SK-N-SH treated with all-trans-retinoic acid at 6 μM for 48 hours (cell line): ENCODE measurements at regions not wholly inside any gene's neighbourhood (a gene's known extent, or its start where the extent isn't known, plus 50 kb on each side); places are given as distances from the start of the nearest gene placed in this dataset.

Source experiments
- ATAC-seq: fragments of 200-7000 bp; cut with Tn5 transposase; 3 replicates; pipeline ENCODE4 v1.9.1; 2020; ENCODE audit warnings: mild to moderate bottlenecking, moderate library complexity
- ARNTL ChIP-seq: fragments of 450-650 bp; formaldehyde crosslinking; IDR thresholded peaks from 2 replicates; pipeline ENCODE4 v1.5.0; 2020; ENCODE audit warnings: low read depth, mild to moderate bottlenecking, moderate library complexity, borderline replicate concordance
- BACH2 ChIP-seq: fragments of 250-450 bp; sonication (Bioruptor Pico); IDR thresholded peaks from 2 replicates; pipeline ENCODE4 v1.9.0; 2021; ENCODE audit warnings: mild to moderate bottlenecking, borderline replicate concordance
- CSDC2 ChIP-seq: fragments of 250-450 bp; sonication (Bioruptor Pico); IDR thresholded peaks from 2 replicates; pipeline ENCODE4 v1.5.0; 2020; ENCODE audit warnings: mild to moderate bottlenecking, moderate library complexity
- ISL1 ChIP-seq: fragments of 250-450 bp; sonication (Bioruptor Pico); IDR thresholded peaks from 2 replicates; pipeline ENCODE4 v2.1.2; 2022; ENCODE audit warnings: mild to moderate bottlenecking, moderate library complexity
- PPARA ChIP-seq: fragments of 250-450 bp; sonication (Bioruptor Pico); IDR thresholded peaks from 2 replicates; pipeline ENCODE4 v1.5.0; 2020; ENCODE audit warnings: mild to moderate bottlenecking, borderline replicate concordance
- RARB ChIP-seq: fragments of 250-450 bp; sonication (Bioruptor Pico); IDR thresholded peaks from 2 replicates; pipeline ENCODE4 v1.8.0; 2021; ENCODE audit warnings: mild to moderate bottlenecking, moderate library complexity
- SNAI2 ChIP-seq: fragments of 250-450 bp; sonication (Bioruptor Pico); IDR thresholded peaks from 2 replicates; pipeline ENCODE4 v1.5.0; 2020; ENCODE audit warnings: mild to moderate bottlenecking, moderate library complexity
- TCF4 ChIP-seq: fragments of 250-450 bp; sonication (Bioruptor Pico); IDR thresholded peaks from 2 replicates; pipeline ENCODE4 v1.8.0; 2021; ENCODE audit warnings: mild to moderate bottlenecking, moderate library complexity, borderline replicate concordance
- TOX ChIP-seq: fragments of 250-450 bp; sonication (Bioruptor Pico); IDR thresholded peaks from 2 replicates; pipeline ENCODE4 v1.8.0; 2021; ENCODE audit warnings: mild to moderate bottlenecking, moderate library complexity, borderline replicate concordance
- ZC3H10 ChIP-seq: fragments of 250-450 bp; sonication (Bioruptor Pico); IDR thresholded peaks from 2 replicates; pipeline ENCODE4 v1.5.1; 2021; ENCODE audit warnings: mild to moderate bottlenecking, moderate library complexity
- ZFP3 ChIP-seq: fragments of 250-450 bp; sonication (Bioruptor Pico); IDR thresholded peaks from 2 replicates; pipeline ENCODE4 v1.5.0; 2020; ENCODE audit warnings: mild to moderate bottlenecking, moderate library complexity
- ZFP30 ChIP-seq: fragments of 450-650 bp; formaldehyde crosslinking; IDR thresholded peaks from 2 replicates; pipeline ENCODE4 v1.5.0; 2022; ENCODE audit warnings: mild to moderate bottlenecking, moderate library complexity
- ZNF565 ChIP-seq: fragments of 450-650 bp; formaldehyde crosslinking; conservative IDR thresholded peaks from 2 replicates; pipeline ENCODE4 v1.5.0; 2020; ENCODE audit warnings: low read depth, mild to moderate bottlenecking, moderate library complexity
- ZNF70 ChIP-seq: fragments of 450-650 bp; formaldehyde crosslinking; IDR thresholded peaks from 2 replicates; pipeline ENCODE4 v1.5.0; 2020; ENCODE audit warnings: mild to moderate bottlenecking, moderate library complexity
- TF ChIP-seq, protein P1 (sequence below): fragments of 250-450 bp; sonication (Bioruptor Pico); IDR thresholded peaks from 2 replicates; pipeline ENCODE4 v1.5.1; 2021; ENCODE audit warnings: mild to moderate bottlenecking, moderate library complexity
- TF ChIP-seq, protein P2 (sequence below): fragments of 250-450 bp; sonication (Bioruptor Pico); IDR thresholded peaks from 2 replicates; pipeline ENCODE4 v1.8.0; 2021; ENCODE audit warnings: low read depth, mild to moderate bottlenecking, moderate library complexity, borderline replicate concordance
- TF ChIP-seq, protein P3 (sequence below): fragments of 250-450 bp; sonication (Bioruptor Pico); IDR thresholded peaks from 2 replicates; pipeline ENCODE4 v1.5.0; 2020; ENCODE audit warnings: mild to moderate bottlenecking, moderate library complexity
- TF ChIP-seq, protein P4 (sequence below): fragments of 250-450 bp; sonication (Bioruptor Pico); IDR thresholded peaks from 2 replicates; pipeline ENCODE4 v1.5.1; 2020; ENCODE audit warnings: low read depth, mild to moderate bottlenecking, moderate library complexity
- TF ChIP-seq, protein P5 (sequence below): fragments of 250-450 bp; sonication (Bioruptor Pico); IDR thresholded peaks from 2 replicates; pipeline ENCODE4 v1.8.0; 2020; ENCODE audit warnings: mild to moderate bottlenecking, moderate library complexity, borderline replicate concordance

DNA sequence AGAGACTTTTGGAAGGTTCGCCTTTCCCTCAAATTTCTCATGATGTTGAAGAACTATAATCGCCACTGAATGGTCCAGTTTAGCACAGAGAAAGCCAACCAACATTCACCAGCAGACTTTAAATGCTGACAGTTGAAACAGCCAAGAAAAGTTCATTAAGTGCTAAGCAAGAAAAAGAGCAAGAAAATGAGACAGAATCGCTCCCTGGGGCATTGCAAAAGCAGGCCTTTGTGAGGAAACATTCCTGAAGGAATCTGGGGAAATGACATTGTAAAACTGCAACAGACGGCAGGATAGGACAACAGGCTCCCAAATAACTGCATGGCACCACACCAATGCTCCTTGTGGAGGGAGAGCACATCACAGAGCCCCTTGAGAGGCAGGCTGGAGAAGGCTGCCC, 269.3 kb upstream of the ID2 start:
- no peak for ATAC-seq
- TF ChIP-seq, protein P1, sequence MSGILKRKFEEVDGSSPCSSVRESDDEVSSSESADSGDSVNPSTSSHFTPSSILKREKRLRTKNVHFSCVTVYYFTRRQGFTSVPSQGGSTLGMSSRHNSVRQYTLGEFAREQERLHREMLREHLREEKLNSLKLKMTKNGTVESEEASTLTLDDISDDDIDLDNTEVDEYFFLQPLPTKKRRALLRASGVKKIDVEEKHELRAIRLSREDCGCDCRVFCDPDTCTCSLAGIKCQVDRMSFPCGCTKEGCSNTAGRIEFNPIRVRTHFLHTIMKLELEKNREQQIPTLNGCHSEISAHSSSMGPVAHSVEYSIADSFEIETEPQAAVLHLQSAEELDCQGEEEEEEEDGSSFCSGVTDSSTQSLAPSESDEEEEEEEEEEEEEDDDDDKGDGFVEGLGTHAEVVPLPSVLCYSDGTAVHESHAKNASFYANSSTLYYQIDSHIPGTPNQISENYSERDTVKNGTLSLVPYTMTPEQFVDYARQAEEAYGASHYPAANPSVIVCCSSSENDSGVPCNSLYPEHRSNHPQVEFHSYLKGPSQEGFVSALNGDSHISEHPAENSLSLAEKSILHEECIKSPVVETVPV (CRISPR knock-in tag): no peak
- TF ChIP-seq TCF4 (CRISPR knock-in tag): no peak

DNA sequence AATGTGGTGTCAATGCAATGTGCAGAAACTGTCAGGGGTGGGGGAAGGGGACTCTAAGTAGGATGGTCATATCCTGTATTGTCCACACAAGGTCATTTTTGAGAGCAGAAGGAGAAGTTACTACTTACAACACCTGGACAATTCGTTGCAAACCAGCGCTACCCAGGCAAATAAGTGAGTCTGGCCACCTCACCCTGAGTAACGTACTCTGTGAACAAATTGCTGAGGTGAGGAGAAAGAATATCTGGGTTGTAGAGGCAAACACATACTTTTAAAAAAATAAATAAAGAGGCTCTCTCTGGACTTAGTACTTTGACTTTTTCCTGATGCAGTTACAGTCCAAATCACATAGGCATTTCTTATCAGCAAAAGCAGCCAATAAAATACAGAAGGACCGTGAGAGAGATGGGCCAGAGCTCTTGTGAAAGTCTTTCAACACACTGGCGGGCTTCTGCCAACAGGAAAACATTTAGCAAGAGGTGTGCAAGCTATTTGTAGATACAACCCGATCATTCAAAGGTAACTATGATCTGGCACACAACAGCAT, 268.2 kb upstream of the ID2 start:
- ATAC-seq: no peak
- no peak for TF ChIP-seq ZFP3 (CRISPR knock-in tag)
- TF ChIP-seq, protein P1 (CRISPR knock-in tag): no peak
- TF ChIP-seq RARB (CRISPR knock-in tag): no peak
- TF ChIP-seq, protein P2, sequence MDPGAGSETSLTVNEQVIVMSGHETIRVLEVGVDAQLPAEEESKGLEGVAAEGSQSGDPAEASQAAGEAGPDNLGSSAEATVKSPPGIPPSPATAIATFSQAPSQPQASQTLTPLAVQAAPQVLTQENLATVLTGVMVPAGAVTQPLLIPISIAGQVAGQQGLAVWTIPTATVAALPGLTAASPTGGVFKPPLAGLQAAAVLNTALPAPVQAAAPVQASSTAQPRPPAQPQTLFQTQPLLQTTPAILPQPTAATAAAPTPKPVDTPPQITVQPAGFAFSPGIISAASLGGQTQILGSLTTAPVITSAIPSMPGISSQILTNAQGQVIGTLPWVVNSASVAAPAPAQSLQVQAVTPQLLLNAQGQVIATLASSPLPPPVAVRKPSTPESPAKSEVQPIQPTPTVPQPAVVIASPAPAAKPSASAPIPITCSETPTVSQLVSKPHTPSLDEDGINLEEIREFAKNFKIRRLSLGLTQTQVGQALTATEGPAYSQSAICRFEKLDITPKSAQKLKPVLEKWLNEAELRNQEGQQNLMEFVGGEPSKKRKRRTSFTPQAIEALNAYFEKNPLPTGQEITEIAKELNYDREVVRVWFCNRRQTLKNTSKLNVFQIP: no peak
- TF ChIP-seq ARNTL: no peak
- no peak for TF ChIP-seq BACH2
- no peak for TF ChIP-seq TCF4 (CRISPR knock-in tag)
- no peak for TF ChIP-seq SNAI2 (CRISPR knock-in tag)
- TF ChIP-seq ZNF70 (CRISPR knock-in tag): no peak
- no peak for TF ChIP-seq CSDC2
- TF ChIP-seq, protein P3, sequence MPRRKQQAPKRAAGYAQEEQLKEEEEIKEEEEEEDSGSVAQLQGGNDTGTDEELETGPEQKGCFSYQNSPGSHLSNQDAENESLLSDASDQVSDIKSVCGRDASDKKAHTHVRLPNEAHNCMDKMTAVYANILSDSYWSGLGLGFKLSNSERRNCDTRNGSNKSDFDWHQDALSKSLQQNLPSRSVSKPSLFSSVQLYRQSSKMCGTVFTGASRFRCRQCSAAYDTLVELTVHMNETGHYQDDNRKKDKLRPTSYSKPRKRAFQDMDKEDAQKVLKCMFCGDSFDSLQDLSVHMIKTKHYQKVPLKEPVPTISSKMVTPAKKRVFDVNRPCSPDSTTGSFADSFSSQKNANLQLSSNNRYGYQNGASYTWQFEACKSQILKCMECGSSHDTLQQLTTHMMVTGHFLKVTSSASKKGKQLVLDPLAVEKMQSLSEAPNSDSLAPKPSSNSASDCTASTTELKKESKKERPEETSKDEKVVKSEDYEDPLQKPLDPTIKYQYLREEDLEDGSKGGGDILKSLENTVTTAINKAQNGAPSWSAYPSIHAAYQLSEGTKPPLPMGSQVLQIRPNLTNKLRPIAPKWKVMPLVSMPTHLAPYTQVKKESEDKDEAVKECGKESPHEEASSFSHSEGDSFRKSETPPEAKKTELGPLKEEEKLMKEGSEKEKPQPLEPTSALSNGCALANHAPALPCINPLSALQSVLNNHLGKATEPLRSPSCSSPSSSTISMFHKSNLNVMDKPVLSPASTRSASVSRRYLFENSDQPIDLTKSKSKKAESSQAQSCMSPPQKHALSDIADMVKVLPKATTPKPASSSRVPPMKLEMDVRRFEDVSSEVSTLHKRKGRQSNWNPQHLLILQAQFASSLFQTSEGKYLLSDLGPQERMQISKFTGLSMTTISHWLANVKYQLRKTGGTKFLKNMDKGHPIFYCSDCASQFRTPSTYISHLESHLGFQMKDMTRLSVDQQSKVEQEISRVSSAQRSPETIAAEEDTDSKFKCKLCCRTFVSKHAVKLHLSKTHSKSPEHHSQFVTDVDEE: no peak
- no peak for TF ChIP-seq ZC3H10 (CRISPR knock-in tag)
- no peak for TF ChIP-seq PPARA (CRISPR knock-in tag)
- no peak for TF ChIP-seq TOX (CRISPR knock-in tag)
- TF ChIP-seq ZFP30 (CRISPR knock-in tag): no peak
- TF ChIP-seq, protein P4, sequence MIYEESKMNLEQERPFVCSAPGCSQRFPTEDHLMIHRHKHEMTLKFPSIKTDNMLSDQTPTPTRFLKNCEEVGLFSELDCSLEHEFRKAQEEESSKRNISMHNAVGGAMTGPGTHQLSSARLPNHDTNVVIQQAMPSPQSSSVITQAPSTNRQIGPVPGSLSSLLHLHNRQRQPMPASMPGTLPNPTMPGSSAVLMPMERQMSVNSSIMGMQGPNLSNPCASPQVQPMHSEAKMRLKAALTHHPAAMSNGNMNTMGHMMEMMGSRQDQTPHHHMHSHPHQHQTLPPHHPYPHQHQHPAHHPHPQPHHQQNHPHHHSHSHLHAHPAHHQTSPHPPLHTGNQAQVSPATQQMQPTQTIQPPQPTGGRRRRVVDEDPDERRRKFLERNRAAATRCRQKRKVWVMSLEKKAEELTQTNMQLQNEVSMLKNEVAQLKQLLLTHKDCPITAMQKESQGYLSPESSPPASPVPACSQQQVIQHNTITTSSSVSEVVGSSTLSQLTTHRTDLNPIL (CRISPR knock-in tag): no peak

DNA sequence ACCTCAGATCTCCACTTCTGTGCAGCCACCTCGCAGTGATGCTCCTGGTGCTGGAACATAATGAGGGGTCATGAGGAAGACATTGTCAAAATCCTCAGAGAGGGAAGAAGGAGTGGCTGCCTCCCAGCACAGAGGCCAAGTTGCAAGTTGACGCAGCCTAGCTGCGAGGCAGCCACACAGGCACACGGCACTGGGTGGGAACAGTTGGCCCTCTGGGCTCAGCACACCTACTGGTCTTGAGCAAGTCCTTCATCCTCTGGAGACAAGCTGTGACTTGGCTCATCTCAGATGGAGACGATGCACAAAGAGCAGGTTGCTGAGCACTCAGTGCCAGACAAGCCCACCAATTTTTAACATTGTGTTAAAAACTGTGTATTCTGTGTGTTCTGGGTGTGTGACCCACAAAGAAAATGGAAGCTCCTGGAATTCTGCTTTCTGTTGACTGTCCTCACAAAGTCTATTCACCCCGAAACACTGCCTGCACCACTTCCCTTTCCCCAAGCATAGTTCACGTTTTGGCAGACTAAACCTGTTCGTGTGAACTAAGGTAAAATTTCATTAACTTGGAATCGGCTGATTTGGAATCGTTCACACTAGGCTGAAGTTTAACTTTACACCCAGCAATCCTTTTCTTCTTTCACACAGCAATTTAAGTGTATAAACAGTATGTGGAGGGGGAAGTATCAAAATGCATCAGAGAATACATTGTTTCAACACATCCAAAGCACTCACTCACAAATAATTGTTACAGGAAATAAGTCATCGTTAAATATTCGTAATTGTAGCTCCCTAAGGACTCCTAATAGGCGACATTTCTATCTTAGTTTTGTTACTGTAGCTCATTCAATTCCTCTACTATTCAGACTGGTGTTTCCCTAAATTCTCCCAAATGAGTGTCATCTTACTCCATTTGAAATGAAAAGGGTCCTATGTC, 266.6 kb upstream of the ID2 start:
- ATAC-seq: no peak
- TF ChIP-seq ZFP3 (CRISPR knock-in tag): no peak
- TF ChIP-seq, protein P5, sequence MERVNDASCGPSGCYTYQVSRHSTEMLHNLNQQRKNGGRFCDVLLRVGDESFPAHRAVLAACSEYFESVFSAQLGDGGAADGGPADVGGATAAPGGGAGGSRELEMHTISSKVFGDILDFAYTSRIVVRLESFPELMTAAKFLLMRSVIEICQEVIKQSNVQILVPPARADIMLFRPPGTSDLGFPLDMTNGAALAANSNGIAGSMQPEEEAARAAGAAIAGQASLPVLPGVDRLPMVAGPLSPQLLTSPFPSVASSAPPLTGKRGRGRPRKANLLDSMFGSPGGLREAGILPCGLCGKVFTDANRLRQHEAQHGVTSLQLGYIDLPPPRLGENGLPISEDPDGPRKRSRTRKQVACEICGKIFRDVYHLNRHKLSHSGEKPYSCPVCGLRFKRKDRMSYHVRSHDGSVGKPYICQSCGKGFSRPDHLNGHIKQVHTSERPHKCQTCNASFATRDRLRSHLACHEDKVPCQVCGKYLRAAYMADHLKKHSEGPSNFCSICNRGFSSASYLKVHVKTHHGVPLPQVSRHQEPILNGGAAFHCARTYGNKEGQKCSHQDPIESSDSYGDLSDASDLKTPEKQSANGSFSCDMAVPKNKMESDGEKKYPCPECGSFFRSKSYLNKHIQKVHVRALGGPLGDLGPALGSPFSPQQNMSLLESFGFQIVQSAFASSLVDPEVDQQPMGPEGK (CRISPR knock-in tag): no peak
- TF ChIP-seq, protein P2: no peak
- no peak for TF ChIP-seq ISL1 (CRISPR knock-in tag)
- no peak for TF ChIP-seq RARB (CRISPR knock-in tag)
- TF ChIP-seq, protein P3: no peak
- no peak for TF ChIP-seq ZNF565 (CRISPR knock-in tag)
- TF ChIP-seq BACH2: no peak
- no peak for TF ChIP-seq SNAI2 (CRISPR knock-in tag)
- TF ChIP-seq TOX (CRISPR knock-in tag): no peak
- TF ChIP-seq PPARA (CRISPR knock-in tag): no peak
